Stimulated activated CD4-positive, alpha-beta T cell treated with anti-CD3 and anti-CD28 coated beads, TNF-alpha, amount 100 ng/mL, for 48 hours (primary cell): ENCODE measurements at regions not wholly inside any gene's neighbourhood (a gene's known extent, or its start where the extent isn't known, plus 50 kb on each side); places are given as distances from the start of the nearest gene placed in this dataset.
"Not testable (repeated sequence)": the region's sequence is repeated elsewhere in the genome, so short reads cannot be mapped to it uniquely, and the experiment has no call there.

Experiments used
- DNase-seq, 3 donors: peaks; one replicate each; pipeline ENCODE4 v3.0.0-alpha.2; 2020; ENCODE audit warnings: low read depth in 3 of 3

DNA sequence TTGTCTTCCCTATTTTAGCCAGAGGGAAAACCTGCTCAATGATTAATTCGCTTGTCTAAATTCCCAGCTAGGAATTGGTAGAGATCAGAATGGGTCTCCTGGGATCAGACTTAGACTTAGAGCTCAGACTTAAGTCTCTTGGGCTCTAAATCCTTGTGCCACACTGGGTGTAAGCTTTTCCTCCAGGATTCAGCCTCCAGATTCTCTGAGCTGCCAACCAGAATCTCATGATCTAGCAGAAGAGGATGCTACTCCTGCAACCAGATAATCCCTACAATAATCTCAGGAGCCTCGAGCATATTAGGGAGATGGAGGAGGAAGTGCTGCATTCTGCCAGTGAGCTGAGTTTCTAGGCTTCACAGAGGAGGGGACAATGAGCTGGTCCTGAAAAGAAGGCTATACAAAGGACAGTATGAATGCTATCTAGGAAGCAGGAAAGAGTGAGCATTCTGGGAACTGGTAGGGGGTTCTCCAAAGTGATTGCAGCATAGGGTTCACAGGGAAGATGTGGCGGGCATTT lies 211.6 kb upstream of the SESN3 start:
- DNase-seq: no peak

DNA sequence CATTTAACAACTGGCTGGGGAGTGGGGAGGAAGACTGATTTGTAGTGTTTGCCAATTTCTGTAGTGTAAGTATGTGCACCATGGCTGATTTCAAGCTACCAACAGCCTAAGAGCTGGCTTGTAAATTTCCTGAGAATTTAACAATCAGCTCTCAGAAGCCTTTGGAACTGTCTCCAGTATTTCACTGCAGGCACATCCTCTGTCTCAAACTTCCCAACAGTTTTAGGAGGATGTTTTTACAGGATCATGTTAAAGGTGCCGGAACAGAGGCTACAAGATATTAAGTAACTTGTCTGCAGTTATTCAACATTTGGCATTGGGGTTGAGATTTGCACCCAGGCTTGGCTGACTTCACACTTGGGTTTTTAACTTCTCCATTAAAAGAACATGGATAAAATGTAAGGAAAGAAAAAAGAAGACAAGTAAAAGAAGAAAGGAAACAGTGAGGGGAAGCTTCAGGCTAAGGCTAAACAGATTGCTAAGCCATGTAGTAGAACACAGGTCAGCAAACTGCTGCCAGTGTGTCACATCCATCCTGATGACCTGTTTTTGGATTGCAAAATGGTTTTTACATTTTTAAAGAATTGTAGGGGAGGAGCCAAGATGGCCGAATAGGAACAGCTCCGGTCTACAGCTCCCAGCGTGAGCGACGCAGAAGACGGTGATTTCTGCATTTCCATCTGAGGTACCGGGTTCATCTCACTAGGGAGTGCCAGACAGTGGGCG lies 204.8 kb upstream of the SESN3 start:
- DNase-seq: no peak

- DNase-seq: no peak
These were observed 204.2 kb upstream of the SESN3 start for GRCh38 chr11:95435192-95435591.

DNA sequence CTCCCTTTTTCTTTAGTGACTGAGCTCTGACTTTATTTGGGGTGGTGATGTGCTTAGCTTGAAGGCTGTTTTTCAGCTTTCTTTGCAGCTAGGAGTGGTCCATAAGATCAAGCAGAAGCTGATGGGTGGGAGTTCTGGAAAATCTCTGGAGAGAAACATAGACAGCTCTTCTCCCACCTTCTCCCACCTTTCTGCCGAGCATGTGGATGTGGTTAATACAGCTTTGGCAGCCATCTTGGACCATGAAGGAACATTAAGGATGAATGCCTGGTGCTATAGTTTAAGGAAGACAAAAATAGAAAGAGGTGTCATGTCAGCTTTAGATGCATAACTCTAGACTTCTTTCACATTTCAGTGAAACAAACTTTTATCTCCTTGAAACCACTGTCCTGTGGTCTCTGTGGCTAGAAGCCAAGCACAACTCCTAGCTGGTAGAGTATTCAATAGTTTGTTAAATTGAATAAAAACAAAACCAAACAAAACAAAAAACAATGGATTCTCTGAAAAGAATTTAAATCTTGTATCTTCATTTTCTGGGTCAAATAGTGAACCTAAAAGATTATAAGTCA lies 203.6 kb upstream of the SESN3 start:
- no peak for DNase-seq

DNA sequence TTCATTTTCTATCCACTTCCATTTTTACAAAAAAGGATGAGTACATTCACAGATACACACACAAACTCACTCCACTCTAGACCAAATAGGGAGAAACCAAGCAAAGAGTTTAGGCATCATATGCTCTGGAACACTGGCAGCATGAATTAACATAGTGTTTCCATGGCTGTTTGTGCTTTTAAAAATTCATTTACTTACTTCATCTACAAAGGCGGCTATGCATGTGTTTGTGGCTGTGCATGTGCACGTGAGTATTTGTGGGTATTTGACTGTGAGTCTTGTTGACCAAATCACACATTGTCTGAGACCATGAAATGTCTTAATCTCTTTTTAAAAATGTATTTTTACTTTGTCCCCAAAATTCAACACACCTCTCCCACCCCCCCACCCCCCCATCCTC lies 203.0 kb upstream of the SESN3 start:
- DNase-seq: no peak

DNA sequence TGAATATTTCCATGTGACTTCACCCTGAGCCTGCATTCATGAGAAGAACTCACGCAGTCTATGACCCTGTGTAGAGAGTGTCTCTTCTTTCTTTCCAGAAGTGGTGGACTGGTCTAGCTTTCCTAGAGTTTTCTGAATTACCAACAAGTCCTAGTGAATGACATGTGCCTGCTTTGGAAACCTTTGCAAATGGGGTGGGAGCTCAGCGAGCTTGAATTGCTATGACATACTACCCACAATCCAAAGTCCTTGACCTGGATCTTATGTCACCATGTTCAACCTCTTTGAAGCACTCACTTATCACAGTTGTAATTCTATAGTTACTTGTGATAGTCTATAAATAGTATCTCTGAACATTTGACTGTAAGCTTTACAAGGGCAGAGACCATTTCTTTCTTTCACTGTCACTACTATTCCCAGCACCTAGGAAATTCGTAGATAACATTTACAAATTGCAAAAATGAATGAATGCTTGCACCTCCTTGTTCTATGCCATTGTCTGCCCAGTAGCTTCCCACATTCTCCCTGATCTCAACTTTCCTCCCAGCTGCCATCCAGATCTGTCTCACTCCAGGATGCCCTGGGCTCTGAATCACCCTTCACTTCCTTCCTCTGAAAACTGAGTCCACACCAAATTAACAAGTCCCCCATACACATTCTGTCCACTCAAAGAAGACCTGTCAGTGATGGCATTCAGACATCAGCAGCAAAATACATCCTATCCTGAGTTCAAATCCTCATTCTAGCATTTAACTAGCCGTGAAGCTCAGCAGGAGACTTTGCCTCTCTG lies 201.9 kb upstream of the SESN3 start:
- DNase-seq: no peak

DNA sequence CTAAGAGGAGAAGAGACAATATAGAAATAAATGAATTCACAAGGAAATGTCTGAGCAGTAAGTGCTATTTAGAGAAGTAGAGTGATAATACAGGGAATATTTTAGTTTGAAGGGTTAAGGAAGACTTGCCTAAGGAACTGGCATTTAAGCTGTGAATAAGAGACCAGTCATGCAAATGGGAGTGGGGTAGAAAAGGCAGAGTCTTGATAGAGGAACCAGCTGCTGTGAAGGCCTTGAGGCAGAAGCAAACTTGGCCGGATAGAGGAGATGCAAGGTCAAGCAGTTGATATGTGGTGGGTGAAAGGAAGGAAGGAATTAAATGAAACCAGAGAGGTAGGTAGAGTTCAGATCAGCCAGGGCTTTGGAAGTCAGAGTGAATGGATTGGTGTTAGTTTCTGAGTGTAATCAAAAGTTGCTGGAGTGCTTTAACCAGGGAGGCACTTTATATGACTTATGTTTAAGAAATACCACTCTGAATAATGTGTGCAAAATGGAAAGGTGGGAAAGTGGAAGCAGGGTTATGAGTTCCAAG lies 198.4 kb upstream of the SESN3 start:
- DNase-seq: no peak

- no peak for DNase-seq
These were observed 195.9 kb upstream of the SESN3 start for GRCh38 chr11:95426823-95427462.

GRCh38 chr11:95419915-95420314 lies 188.9 kb upstream of the SESN3 start:
- DNase-seq: no peak

DNA sequence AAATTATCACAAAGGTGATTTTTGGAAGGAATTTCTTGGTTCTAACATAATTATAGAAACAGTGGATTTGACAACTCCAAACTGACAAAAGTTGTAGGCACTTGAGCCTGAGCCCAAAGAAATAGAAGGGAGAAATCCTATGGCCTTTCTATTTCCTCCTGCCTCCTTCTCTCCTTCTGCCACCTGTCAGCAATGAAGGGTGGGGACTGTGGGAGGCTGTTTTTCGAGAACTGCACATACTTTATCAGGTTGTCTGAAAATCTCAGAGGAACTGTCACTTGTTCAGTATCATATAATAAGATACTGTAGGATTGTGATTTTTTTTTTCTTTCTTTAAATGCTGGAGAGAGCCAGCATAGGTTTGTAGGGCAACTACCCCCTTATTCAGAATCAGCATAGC lies 187.9 kb upstream of the SESN3 start:
- DNase-seq: no peak

- no peak for DNase-seq
These were observed 186.8 kb upstream of the SESN3 start for GRCh38 chr11:95417832-95418231.

GRCh38 chr11:95415837-95416304 lies 184.9 kb upstream of the SESN3 start:
- DNase-seq: no peak

GRCh38 chr11:95414217-95414616 lies 183.2 kb upstream of the SESN3 start:
- DNase-seq: no peak

DNA sequence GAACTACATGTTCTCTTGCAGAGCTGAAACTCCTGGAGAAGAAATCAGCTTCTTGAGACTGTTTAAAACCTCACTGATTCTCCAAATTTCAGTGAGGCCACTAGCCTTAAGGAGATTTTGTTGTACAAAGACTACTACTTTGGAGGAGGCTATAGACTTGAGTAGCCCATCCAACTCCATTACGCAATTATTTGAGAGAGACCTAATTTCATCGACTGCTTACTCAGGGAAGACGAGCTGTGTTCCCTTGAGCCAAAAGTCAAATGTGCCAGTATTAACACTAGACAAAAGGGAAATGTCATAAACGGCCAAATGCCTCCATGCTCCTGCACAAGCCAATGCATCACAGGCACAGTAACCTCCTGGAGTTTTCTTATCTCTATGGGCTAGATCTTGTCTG lies 182.8 kb upstream of the SESN3 start:
- DNase-seq: no peak

DNA sequence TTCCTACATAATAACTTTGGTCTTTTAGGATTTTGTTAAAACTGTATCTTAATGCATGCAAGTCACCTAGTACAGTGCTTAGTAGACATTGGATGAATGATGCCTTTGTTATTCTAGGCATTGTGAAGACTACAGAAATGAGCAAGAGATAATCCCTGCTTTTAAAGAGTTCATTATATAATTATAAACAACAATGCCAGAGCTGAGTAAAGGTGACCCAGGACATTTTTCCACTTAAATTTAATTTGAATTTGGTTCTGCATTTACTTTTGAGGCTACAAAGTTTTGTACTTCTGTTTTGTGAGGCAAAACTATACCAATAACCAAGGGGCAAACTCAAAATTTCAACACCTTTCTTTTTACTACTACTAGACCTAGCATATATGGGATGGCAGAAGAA lies 182.0 kb upstream of the SESN3 start:
- no peak for DNase-seq

GRCh38 chr11:95412074-95412473 lies 181.1 kb upstream of the SESN3 start:
- DNase-seq: no peak

- not testable (repeated sequence) for DNase-seq
These were observed 179.7 kb upstream of the SESN3 start for GRCh38 chr11:95410707-95411106.

GRCh38 chr11:95406271-95406670 lies 175.3 kb upstream of the SESN3 start:
- DNase-seq: no peak

DNA sequence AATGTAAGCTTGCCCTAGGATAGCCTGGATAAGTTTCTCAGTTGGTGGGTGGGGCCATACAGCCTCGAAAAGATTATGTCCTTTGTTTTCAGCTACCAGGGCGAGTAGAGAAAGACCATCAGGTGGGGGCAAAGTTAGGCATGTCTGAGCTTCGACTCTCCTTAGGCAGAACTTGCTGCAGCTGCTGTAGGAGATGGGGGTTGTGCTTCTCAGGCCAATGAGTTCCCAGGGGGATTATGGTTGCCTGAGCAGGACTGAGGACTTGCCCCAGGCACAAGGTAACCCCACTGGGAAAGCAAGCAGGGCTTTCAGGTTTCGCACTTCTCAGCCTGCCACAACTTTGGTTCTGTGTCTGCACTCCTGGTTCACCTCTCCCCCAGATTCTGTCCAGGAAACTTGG lies 173.4 kb upstream of the SESN3 start:
- DNase-seq: no peak

DNA sequence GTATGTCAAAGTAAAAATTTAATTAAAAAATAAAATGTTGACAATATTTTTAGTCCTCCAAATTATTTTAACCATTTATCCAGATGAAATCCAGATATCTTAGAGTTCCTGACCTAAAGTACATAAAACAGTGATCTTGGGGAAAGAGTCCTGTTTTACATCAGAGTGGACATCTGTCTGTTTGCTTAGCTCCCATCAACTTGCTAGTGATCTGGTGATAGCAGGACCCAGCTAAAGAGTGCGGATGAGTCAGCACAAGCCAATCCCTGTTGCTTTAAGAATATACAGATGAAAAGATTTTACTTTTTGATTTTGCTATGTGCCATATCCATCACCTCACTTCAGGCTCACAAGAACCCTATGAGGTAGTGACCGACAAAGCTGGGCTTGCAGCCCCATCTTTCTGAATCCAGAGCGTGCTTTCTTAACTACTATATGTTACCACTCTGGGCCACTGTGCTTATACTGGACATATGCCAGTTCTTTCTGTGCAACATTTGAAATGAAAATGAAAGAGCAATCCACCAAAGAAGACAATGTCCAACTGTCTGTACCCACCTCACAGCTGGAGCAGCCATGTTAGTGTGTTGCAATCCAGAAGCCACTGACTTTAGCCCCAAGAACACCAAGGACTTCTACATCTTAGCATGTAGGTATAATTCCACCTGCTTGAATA lies 167.6 kb upstream of the SESN3 start:
- DNase-seq: no peak

GRCh38 chr11:95392644-95393043 lies 161.6 kb upstream of the SESN3 start:
- no peak for DNase-seq
